Liver (tissue), 3 donors: ENCODE measurements at regions not wholly inside any gene's neighbourhood (a gene's known extent, or its start where the extent isn't known, plus 50 kb on each side); places are given as distances from the start of the nearest gene placed in this dataset.

ENCODE experiments used
- CTCF ChIP-seq: fragments of 150-350 bp; IDR thresholded peaks from 2 replicates; pipeline ENCODE4 v1.5.1; 2017; ENCODE audit warnings: improper control_type of control experiment, low read depth, low read length; ENCODE audit not compliant: missing input control
- EGR1 ChIP-seq, 2 donors: IDR thresholded peaks; 2 replicates each; pipeline ENCODE4 v1.6.1; 2016 to 2018; ENCODE audit warnings: antibody characterized with exemption in 2 of 2, low read depth in 2 of 2
- TF ChIP-seq, protein P1 (sequence below): IDR thresholded peaks from 2 replicates; pipeline ENCODE4 v1.6.1; 2016; ENCODE audit warnings: antibody characterized with exemption, mild to moderate bottlenecking
- donor health status: healthy.
- donor health status: healthy.

DNA sequence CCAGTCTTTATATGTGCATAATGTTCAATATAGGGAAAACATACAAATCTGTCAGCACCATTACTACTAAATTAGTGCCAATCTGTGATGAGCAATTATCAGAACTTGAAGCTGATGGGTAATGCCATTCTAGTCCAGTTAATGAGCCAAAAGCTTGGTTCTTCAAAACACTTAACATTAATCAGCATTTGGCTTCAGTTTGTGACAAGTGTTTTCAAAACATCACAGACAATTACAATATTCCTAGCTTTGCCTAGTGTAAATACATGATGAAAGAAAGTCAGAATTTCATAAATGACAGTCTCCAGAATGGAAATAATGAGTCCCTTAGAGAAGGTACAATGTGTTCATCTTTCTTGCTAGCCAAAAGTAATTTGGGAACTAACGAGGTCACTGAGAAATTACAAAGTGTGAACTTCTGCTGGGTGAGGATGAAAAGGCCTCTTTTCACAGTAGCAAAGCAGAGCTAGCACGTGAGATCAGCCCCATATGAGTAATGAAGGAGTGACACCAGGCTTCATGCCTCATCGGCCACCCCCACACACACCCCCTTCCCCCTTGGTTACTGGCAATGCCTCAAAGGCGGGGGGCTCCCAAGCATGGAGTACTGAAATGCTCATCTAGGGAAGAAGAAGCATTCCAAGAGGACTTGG, 180.6 kb upstream of the EEA1 start:
- no peak for TF ChIP-seq EGR1 (IDR thresholded peaks at IDR 0.05; ENCODE audit: low read depth in 2 of 2)
- TF ChIP-seq, protein P1, sequence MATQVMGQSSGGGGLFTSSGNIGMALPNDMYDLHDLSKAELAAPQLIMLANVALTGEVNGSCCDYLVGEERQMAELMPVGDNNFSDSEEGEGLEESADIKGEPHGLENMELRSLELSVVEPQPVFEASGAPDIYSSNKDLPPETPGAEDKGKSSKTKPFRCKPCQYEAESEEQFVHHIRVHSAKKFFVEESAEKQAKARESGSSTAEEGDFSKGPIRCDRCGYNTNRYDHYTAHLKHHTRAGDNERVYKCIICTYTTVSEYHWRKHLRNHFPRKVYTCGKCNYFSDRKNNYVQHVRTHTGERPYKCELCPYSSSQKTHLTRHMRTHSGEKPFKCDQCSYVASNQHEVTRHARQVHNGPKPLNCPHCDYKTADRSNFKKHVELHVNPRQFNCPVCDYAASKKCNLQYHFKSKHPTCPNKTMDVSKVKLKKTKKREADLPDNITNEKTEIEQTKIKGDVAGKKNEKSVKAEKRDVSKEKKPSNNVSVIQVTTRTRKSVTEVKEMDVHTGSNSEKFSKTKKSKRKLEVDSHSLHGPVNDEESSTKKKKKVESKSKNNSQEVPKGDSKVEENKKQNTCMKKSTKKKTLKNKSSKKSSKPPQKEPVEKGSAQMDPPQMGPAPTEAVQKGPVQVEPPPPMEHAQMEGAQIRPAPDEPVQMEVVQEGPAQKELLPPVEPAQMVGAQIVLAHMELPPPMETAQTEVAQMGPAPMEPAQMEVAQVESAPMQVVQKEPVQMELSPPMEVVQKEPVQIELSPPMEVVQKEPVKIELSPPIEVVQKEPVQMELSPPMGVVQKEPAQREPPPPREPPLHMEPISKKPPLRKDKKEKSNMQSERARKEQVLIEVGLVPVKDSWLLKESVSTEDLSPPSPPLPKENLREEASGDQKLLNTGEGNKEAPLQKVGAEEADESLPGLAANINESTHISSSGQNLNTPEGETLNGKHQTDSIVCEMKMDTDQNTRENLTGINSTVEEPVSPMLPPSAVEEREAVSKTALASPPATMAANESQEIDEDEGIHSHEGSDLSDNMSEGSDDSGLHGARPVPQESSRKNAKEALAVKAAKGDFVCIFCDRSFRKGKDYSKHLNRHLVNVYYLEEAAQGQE, result no peak
- no peak for TF ChIP-seq CTCF
